CD4-positive, alpha-beta T cell treated with Interleukin-4 for 4 hours (primary cell): ENCODE measurements at regions not wholly inside any gene's neighbourhood (a gene's known extent, or its start where the extent isn't known, plus 50 kb on each side); places are given as distances from the start of the nearest gene placed in this dataset.

Experiments used
- DNase-seq: peaks from one replicate; pipeline ENCODE4 v3.0.0-alpha.2; 2020

- no peak for DNase-seq
Observed at GRCh38 chr4:24091639-24092233, 201.9 kb upstream of the PPARGC1A start.

- no peak for DNase-seq
Observed at GRCh38 chr4:24089851-24090534, 200.1 kb upstream of the PPARGC1A start.

GRCh38 chr4:24080871-24081270 is 191.0 kb upstream of the PPARGC1A start:
- DNase-seq: no peak

- DNase-seq: no peak
Observed at GRCh38 chr4:24078347-24078962, 188.6 kb upstream of the PPARGC1A start.

- DNase-seq: no peak
Observed at GRCh38 chr4:24076811-24077210, 187.0 kb upstream of the PPARGC1A start.

- no peak for DNase-seq
Observed at GRCh38 chr4:24073948-24074347, 184.1 kb upstream of the PPARGC1A start.

GRCh38 chr4:24071612-24072372 is 181.9 kb upstream of the PPARGC1A start:
- no peak for DNase-seq

GRCh38 chr4:24070117-24070516 is 180.3 kb upstream of the PPARGC1A start:
- DNase-seq: no peak

- no peak for DNase-seq
Observed at GRCh38 chr4:24067367-24068193, 177.7 kb upstream of the PPARGC1A start.

- DNase-seq: no peak
Observed at GRCh38 chr4:24065974-24066373, 176.1 kb upstream of the PPARGC1A start.

GRCh38 chr4:24063731-24064130 is 173.9 kb upstream of the PPARGC1A start:
- no peak for DNase-seq

GRCh38 chr4:24060932-24061331 is 171.1 kb upstream of the PPARGC1A start:
- no peak for DNase-seq

GRCh38 chr4:24059839-24060238 is 170.0 kb upstream of the PPARGC1A start:
- DNase-seq: no peak

- DNase-seq: no peak
Observed at GRCh38 chr4:24057915-24058559, 168.2 kb upstream of the PPARGC1A start.

- no peak for DNase-seq
Observed at GRCh38 chr4:24056289-24056688, 166.4 kb upstream of the PPARGC1A start.

- no peak for DNase-seq
Observed at GRCh38 chr4:24055623-24056022, 165.8 kb upstream of the PPARGC1A start.

- no peak for DNase-seq
Observed at GRCh38 chr4:24054910-24055309, 165.1 kb upstream of the PPARGC1A start.

- no peak for DNase-seq
Observed at GRCh38 chr4:24053934-24054333, 164.1 kb upstream of the PPARGC1A start.

GRCh38 chr4:24044610-24045589 is 155.1 kb upstream of the PPARGC1A start:
- DNase-seq: no peak

GRCh38 chr4:24042094-24042493 is 152.2 kb upstream of the PPARGC1A start:
- DNase-seq: no peak

- DNase-seq: no peak
Observed at GRCh38 chr4:24040811-24041210, 151.0 kb upstream of the PPARGC1A start.
